HG03175 (cell line): ENCODE measurements at regions not wholly inside any gene's neighbourhood (a gene's known extent, or its start where the extent isn't known, plus 50 kb on each side); places are given as distances from the start of the nearest gene placed in this dataset.

Experiments used
- ATAC-seq: cut with Tn5 transposase; IDR thresholded peaks from one replicate; pipeline ENCODE4 v1.9.1; 2021; ENCODE audit warnings: mild to moderate bottlenecking, moderate library complexity; ENCODE audit not compliant: unreplicated experiment

- no peak for ATAC-seq
Observed at GRCh38 chr14:59091404-59091803, 97.1 kb upstream of the DAAM1 start.

- no peak for ATAC-seq
Observed at GRCh38 chr14:59091976-59092375, 96.5 kb upstream of the DAAM1 start.

GRCh38 chr14:59093902-59094301 lies 94.6 kb upstream of the DAAM1 start:
- ATAC-seq, result no peak

- ATAC-seq, result no peak
Observed at GRCh38 chr14:59096303-59096702, 92.2 kb upstream of the DAAM1 start.

GRCh38 chr14:59097681-59098080 lies 90.8 kb upstream of the DAAM1 start:
- no peak for ATAC-seq

GRCh38 chr14:59098377-59098776 lies 90.1 kb upstream of the DAAM1 start:
- ATAC-seq, result no peak

GRCh38 chr14:59100205-59100604 lies 88.3 kb upstream of the DAAM1 start:
- no peak for ATAC-seq

- no peak for ATAC-seq
Observed at GRCh38 chr14:59101476-59101875, 87.0 kb upstream of the DAAM1 start.

GRCh38 chr14:59103396-59103795 lies 85.1 kb upstream of the DAAM1 start:
- ATAC-seq, result no peak

GRCh38 chr14:59107819-59108218 lies 80.6 kb upstream of the DAAM1 start:
- no peak for ATAC-seq

- ATAC-seq, result no peak
Observed at GRCh38 chr14:59116984-59117415, 71.5 kb upstream of the DAAM1 start.

- no peak for ATAC-seq
Observed at GRCh38 chr14:59117754-59118528, 70.5 kb upstream of the DAAM1 start.

- no peak for ATAC-seq
Observed at GRCh38 chr14:59120921-59121320, 67.5 kb upstream of the DAAM1 start.

GRCh38 chr14:59123531-59123930 lies 64.9 kb upstream of the DAAM1 start:
- ATAC-seq, result no peak

GRCh38 chr14:59123975-59124374 lies 64.5 kb upstream of the DAAM1 start:
- ATAC-seq, result no peak

- no peak for ATAC-seq
Observed at GRCh38 chr14:59125156-59125555, 63.3 kb upstream of the DAAM1 start.

- no peak for ATAC-seq
Observed at GRCh38 chr14:59126714-59127436, 61.6 kb upstream of the DAAM1 start.

GRCh38 chr14:59127437-59127732 lies 61.1 kb upstream of the DAAM1 start:
- ATAC-seq, result no peak

- no peak for ATAC-seq
Observed at GRCh38 chr14:59130462-59130861, 58.0 kb upstream of the DAAM1 start.

- ATAC-seq, result no peak
Observed at GRCh38 chr14:59131938-59132795, 56.3 kb upstream of the DAAM1 start.

GRCh38 chr14:59132796-59133494 lies 55.5 kb upstream of the DAAM1 start:
- no peak for ATAC-seq
